Effector memory CD4-positive, alpha-beta T cell (primary cell): ENCODE measurements at regions not wholly inside any gene's neighbourhood (a gene's known extent, or its start where the extent isn't known, plus 50 kb on each side); places are given as distances from the start of the nearest gene placed in this dataset.

Source experiments
- DNase-seq, 3 donors: peaks; one replicate each; pipeline ENCODE4 v3.0.0-alpha.2; 2020
- H3K27ac ChIP-seq: 2 replicates; pipeline ENCODE4 v1.7.0; 2013; ENCODE audit warnings: mild to moderate bottlenecking, low read length, moderate library complexity; ENCODE audit not compliant: insufficient read depth, poor library complexity, severe bottlenecking
- H3K27me3 ChIP-seq: replicated peaks from 2 replicates; pipeline ENCODE4 v1.7.0; 2013; ENCODE audit warnings: mild to moderate bottlenecking, low read length; ENCODE audit not compliant: insufficient read depth, control insufficient read depth, poor library complexity, severe bottlenecking
- H3K36me3 ChIP-seq: 2 replicates; pipeline ENCODE4 v1.7.0; 2013; ENCODE audit warnings: mild to moderate bottlenecking, low read length, moderate library complexity; ENCODE audit not compliant: control insufficient read depth, insufficient read depth
- H3K4me1 ChIP-seq: 2 replicates; pipeline ENCODE4 v1.7.0; 2013; ENCODE audit warnings: low read length, mild to moderate bottlenecking; ENCODE audit not compliant: control insufficient read depth, insufficient read depth, poor library complexity, severe bottlenecking
- H3K4me3 ChIP-seq: 2 replicates; pipeline ENCODE4 v1.7.0; 2013; ENCODE audit warnings: low read length, low read depth, mild to moderate bottlenecking; ENCODE audit not compliant: insufficient read depth, poor library complexity, severe bottlenecking
- H3K9me3 ChIP-seq: 2 replicates; pipeline ENCODE4 v1.7.0; 2013; ENCODE audit warnings: mild to moderate bottlenecking, low read length, moderate library complexity; ENCODE audit not compliant: control insufficient read depth

DNA sequence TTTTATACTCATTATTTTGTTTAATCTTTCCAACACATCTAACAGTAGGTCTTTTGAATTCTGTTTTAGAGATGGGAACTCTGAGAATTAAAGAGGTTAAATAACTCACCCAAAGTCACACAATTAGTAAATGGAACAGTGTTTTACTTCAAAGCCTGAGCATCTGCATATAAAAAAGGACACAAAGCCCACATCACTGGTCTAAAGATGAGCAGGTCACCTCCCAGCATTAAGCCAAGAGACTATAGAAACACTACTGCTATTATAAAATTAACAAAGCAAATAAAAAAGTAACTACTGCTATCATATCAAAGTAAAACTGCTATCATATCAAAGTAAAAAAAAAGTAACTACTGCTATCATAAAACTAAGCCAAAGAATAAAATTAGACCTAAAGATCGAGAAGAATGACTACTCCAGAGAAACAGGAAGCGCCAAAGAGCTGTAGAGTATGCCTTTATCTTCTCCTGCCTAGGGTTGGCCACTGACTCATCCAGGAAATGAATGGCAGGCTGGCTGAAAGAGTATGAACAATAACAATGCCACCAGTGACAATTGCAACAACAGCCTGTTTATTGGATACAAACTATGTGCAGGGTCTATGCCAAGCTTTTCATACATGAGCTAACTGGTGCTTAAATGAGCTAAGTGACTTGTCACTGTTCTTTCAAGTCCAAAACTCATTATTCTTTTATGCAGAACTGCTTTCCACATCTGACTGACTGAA, 1153.0 kb upstream of the TENM4 start:
- no peaks in the 10 kb centered on the region for H3K36me3 ChIP-seq
- H3K27ac ChIP-seq, result no peak overlapping the region
- H3K4me1 ChIP-seq, result no peaks in the 10 kb centered on the region
- H3K9me3 ChIP-seq, result no peaks in the 10 kb centered on the region
- no peaks in the 10 kb centered on the region for H3K27me3 ChIP-seq
- no peak for DNase-seq
- no peak overlapping the region for H3K4me3 ChIP-seq

DNA sequence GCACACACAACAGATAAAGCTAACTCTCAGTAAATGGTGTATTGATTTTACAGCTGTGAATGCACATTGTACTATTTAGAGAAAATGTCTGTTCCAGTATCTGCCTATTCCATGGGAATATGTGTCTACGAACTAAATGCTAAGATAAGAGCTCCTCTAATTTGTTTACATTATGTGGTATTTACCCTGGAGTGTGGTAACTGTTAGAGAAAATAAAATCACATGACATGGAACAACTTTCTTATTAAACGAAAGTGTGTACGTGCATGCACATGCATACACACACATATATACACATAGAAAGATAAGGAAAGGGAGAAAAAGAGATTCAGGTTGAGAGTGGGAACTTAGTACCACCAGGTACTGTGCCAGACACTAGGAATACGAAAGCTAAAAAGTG, 1151.7 kb upstream of the TENM4 start:
- no peaks in the 10 kb centered on the region for H3K27me3 ChIP-seq
- no peaks in the 10 kb centered on the region for H3K4me1 ChIP-seq
- DNase-seq, result no peak
- no peaks in the 10 kb centered on the region for H3K9me3 ChIP-seq
- no peak overlapping the region for H3K4me3 ChIP-seq
- no peaks in the 10 kb centered on the region for H3K36me3 ChIP-seq
- no peak overlapping the region for H3K27ac ChIP-seq

DNA sequence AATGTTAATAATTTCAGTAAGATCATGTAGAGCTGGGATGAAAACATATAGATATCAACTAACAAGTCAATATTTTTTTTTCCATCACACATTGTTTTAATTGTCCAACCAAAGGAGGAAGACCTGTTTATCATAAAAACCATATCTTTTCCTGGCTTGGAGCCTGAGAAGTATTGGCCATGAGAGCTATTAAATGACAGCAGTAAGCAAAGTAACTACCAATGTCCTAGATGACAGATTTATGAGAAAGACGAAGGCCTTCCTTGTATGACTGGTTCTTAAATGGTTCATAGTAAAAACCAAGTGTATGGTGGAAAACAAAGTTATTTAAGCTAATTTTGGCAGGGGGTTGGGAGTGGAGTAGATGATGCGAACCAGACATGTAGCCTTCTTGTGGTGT, 1147.1 kb upstream of the TENM4 start:
- H3K9me3 ChIP-seq, result no peaks in the 10 kb centered on the region
- no peak overlapping the region for H3K4me3 ChIP-seq
- no peaks in the 10 kb centered on the region for H3K36me3 ChIP-seq
- no peak for DNase-seq
- no peaks in the 10 kb centered on the region for H3K4me1 ChIP-seq
- no peaks in the 10 kb centered on the region for H3K27me3 ChIP-seq
- H3K27ac ChIP-seq, result no peak overlapping the region

DNA sequence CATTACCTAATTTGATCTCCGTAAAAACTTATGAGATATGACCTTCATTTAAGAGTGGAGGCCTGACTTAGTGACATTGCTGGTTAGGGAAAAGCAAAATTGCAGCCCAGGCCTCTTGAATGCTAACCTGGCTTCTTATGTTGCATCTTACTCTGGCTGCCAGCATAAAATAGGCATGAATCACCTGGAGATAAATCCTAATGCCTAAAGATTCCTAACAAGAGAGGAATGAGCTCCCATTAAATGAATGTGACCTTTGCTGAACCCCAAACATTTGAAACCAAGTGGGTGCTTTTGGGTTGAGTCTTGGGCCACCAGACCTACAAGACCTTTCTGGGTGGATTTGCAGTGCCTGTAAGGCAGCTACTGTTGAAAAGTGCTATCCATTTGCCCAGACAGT, 1145.6 kb upstream of the TENM4 start:
- DNase-seq, result no peak

DNA sequence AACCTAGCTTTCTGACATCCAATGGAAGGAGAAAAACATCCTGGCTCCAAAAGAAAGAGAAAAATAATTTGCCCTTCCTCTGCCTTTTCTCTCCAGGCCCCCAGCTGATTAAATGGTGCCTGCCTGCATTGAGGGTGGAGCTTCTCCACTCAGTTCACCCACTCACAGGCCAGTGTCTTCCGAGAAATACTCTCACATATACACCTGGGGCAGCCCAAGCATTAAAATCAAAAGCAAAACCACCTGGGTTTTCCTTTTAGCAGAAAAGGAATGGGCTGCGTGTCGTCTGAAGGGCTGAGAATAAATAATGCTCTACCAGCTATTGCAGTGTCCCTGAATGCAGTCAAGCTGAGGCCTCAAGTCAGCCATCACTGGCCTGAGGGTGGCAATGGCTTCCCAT, 1143.8 kb upstream of the TENM4 start:
- Histone ChIP-seq H3K4me1 (no peaks in the 10 kb centered on the region), H3K27ac (no peak overlapping the region), H3K4me3 (no peak overlapping the region), H3K36me3 (no peaks in the 10 kb centered on the region), H3K27me3 (no peaks in the 10 kb centered on the region), H3K9me3 (no peaks in the 10 kb centered on the region)
- no peak for DNase-seq

More for the DNA sequence above, 1145.6 kb upstream of the TENM4 start:
- Histone ChIP-seq H3K4me1 (no peaks in the 10 kb centered on the region), H3K4me3 (no peak overlapping the region), H3K27ac (no peak overlapping the region), H3K9me3 (no peaks in the 10 kb centered on the region), H3K27me3 (no peaks in the 10 kb centered on the region), H3K36me3 (no peaks in the 10 kb centered on the region)

DNA sequence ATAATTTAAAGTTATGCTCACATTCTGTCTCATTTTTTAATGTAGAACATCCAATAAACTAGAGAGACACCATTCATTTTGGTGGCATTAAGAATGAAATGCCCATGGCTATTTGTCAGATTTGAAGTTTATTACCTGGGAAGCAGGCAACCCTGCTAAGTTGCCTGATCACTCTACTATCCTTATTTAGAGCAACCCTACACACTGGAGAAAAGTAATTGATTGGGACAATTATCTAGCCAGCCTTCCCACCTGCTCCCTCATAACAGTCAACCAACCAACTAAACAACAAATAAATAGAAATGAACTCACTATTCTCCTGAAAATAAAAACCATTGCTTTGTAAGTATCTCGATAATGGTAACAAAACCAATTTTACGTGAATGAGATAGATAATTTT, 1129.0 kb upstream of the TENM4 start:
- Histone ChIP-seq H3K27ac (no peak overlapping the region), H3K27me3 (no peaks in the 10 kb centered on the region), H3K9me3 (no peaks in the 10 kb centered on the region), H3K4me3 (no peak overlapping the region), H3K36me3 (no peaks in the 10 kb centered on the region), H3K4me1 (no peaks in the 10 kb centered on the region)
- DNase-seq, result no peak

DNA sequence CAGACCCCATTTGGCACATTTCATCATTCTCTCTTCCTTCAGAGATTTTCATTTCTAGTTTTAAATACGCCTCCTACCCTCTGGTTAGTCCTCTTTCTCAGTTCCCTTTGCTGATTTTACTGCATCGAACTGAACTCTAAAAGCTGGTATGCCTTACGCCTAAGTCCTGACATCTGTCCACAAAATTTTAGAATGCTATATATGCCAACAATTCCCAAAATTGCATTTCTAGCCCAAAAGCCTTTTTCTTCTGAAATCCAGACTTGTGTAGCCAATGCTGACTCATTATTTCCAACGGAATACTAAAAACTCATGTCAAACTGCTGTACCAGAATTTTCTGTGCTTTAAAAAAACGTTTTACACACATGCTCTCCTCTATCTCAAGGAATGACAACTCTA, 1124.4 kb upstream of the TENM4 start:
- Histone ChIP-seq H3K27me3 (no peaks in the 10 kb centered on the region), H3K4me1 (no peaks in the 10 kb centered on the region), H3K27ac (no peak overlapping the region), H3K9me3 (no peaks in the 10 kb centered on the region), H3K36me3 (no peaks in the 10 kb centered on the region), H3K4me3 (no peak overlapping the region)
- no peak for DNase-seq

DNA sequence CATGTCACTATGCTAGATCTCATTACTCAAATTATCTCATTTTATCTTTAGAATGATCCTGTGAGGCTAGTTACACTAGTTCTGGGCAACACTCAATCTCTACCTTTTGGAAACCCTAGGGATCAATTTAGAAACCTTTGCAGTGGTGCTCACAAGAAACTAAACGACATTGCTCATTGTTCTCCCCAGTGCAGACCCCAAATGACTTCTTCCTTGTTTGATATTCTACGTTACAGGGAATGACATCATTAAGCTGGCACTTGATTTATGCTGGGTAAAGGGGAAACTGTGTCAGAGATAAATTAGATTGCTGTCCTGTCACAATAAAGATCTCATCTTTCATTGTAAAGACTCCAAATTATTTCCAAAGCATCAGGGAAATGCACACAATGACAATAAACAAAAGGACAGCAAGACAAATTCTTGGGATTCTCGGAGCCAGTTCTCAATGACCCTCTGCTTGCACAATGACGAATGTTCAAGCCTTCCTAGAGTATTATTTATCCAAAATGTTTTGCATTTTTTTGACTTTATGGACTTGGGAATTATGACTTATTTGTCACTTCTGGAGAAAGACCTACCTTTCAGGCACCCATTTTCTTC, 1121.8 kb upstream of the TENM4 start:
- Histone ChIP-seq H3K36me3 (no peaks in the 10 kb centered on the region), H3K9me3 (no peaks in the 10 kb centered on the region)
- no peak for DNase-seq

DNA sequence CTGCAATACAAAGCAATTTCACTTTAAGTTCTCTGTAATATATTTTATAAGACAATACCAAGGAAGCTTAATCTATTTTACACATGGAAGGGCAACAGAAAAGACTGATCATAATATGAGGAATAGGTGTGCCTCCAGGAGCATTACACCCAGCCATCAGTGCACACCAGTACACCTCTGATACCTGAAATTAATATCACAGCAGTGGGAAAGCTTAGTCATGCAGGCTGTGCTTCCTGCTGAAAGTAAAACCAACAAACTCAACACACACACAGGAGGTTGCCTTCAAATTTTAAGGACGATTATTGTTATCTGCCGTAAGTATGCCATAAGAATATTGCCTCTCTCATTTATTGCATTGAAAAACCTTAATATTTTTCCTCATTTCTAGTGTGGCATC, 1119.1 kb upstream of the TENM4 start:
- H3K4me3 ChIP-seq, result no peak overlapping the region
- H3K9me3 ChIP-seq, result no peaks in the 10 kb centered on the region
- H3K36me3 ChIP-seq, result no peaks in the 10 kb centered on the region
- no peaks in the 10 kb centered on the region for H3K27me3 ChIP-seq
- no peak for DNase-seq
- H3K27ac ChIP-seq, result no peak overlapping the region
- no peaks in the 10 kb centered on the region for H3K4me1 ChIP-seq

More for the DNA sequence above, 1121.8 kb upstream of the TENM4 start:
- Histone ChIP-seq H3K4me1 (no peaks in the 10 kb centered on the region), H3K4me3 (no peak overlapping the region), H3K27me3 (no peaks in the 10 kb centered on the region), H3K27ac (no peak overlapping the region)

DNA sequence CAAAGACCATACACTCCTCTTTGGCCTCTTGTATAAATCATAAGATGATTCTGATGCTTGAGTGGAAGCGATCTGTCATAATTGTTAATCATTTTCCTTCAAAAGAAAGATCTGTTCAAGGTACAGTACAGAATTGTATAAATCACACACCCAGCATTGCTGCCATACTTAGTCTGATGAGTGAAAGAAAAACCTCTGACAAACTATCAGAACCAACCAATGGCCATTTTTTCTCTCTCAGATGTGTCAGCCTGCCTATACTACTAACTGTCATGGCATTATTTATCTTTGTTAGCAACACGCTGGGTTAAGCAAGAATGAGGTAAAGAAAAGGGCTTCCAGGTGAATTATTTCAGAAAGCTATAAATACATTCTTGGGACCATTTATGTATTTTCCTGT, 1112.7 kb upstream of the TENM4 start:
- no peaks in the 10 kb centered on the region for H3K4me1 ChIP-seq
- H3K36me3 ChIP-seq, result no peaks in the 10 kb centered on the region
- no peak overlapping the region for H3K27ac ChIP-seq
- H3K9me3 ChIP-seq, result no peaks in the 10 kb centered on the region
- no peak overlapping the region for H3K4me3 ChIP-seq
- no peak for DNase-seq
- no peaks in the 10 kb centered on the region for H3K27me3 ChIP-seq
